Spinal cord (tissue), 9 donors: ENCODE measurements at regions not wholly inside any gene's neighbourhood (a gene's known extent, or its start where the extent isn't known, plus 50 kb on each side); places are given as distances from the start of the nearest gene placed in this dataset.

Experiments used
- DNase-seq, 6 donors: peaks; one replicate each; pipeline versions ENCODE4 v3.0.0 to v3.0.0-alpha.2; 2013 to 2015; ENCODE audit warnings: low spot score in 6 of 6, low read depth in 4 of 6
- H3K27ac ChIP-seq: one replicate; pipeline ENCODE4 v1.5.1; 2013; ENCODE audit warnings: low read depth, low read length, control low read depth
- H3K27me3 ChIP-seq: one replicate; pipeline ENCODE4 v1.6.1; 2013; ENCODE audit warnings: low read length; ENCODE audit not compliant: control insufficient read depth, insufficient read depth
- H3K36me3 ChIP-seq: one replicate; pipeline ENCODE4 v1.6.1; 2013; ENCODE audit warnings: low read length; ENCODE audit not compliant: control insufficient read depth, insufficient read depth
- H3K4me1 ChIP-seq: one replicate; pipeline ENCODE4 v1.6.1; 2013; ENCODE audit warnings: low read length; ENCODE audit not compliant: control insufficient read depth, insufficient read depth
- H3K4me3 ChIP-seq: one replicate; pipeline ENCODE4 v1.5.1; 2013; ENCODE audit warnings: low read depth, low read length, control low read depth
- H3K9me3 ChIP-seq: one replicate; pipeline ENCODE4 v1.6.1; 2013; ENCODE audit warnings: low read length; ENCODE audit not compliant: control insufficient read depth, insufficient read depth
- WGBS: methylation state at CpG from one replicate; pipeline ENCODE4 v1.1.5; 2013; ENCODE audit warnings: missing lambda C conversion rate; ENCODE audit not compliant: insufficient coverage; 5-methylcytosine and 5-hydroxymethylcytosine counted together
- donor health status: healthy.

GRCh38 chr10:91711885-91712680 is 79.2 kb upstream of the PPP1R3C start:
- H3K36me3 ChIP-seq, result no peaks in the 10 kb centered on the region
- peaks cover 6% of the 10 kb centered on the region for H3K4me1 ChIP-seq
- WGBS, result 6% methylated on average over 2 of the region's 4 CpGs
- H3K27ac ChIP-seq, result peak overlapping the region; percentile 68
- DNase-seq, result peak in 4 of 6 donors; percentile 10 to 82 (median 54)
- no peaks in the 10 kb centered on the region for H3K9me3 ChIP-seq
- no peaks in the 10 kb centered on the region for H3K27me3 ChIP-seq
- no peak overlapping the region for H3K4me3 ChIP-seq

GRCh38 chr10:91709394-91709798 is 76.5 kb upstream of the PPP1R3C start:
- no peak overlapping the region for H3K4me3 ChIP-seq
- no peaks in the 10 kb centered on the region for H3K9me3 ChIP-seq
- H3K36me3 ChIP-seq, result no peaks in the 10 kb centered on the region
- no CpG with 5 or more reads among the region's 1 CpG for WGBS
- H3K27me3 ChIP-seq, result no peaks in the 10 kb centered on the region
- peaks cover 6% of the 10 kb centered on the region for H3K4me1 ChIP-seq
- H3K27ac ChIP-seq, result no peak overlapping the region
- no peak for DNase-seq

GRCh38 chr10:91708174-91708861 is 75.4 kb upstream of the PPP1R3C start:
- 40% methylated on average over 1 of the region's 3 CpGs for WGBS
- no peaks in the 10 kb centered on the region for H3K36me3 ChIP-seq
- H3K27me3 ChIP-seq, result no peaks in the 10 kb centered on the region
- DNase-seq, result peak in 1 of 6 donors; percentile 34
- H3K4me1 ChIP-seq, result peaks cover 6% of the 10 kb centered on the region
- H3K4me3 ChIP-seq, result no peak overlapping the region
- H3K27ac ChIP-seq, result no peak overlapping the region
- H3K9me3 ChIP-seq, result no peaks in the 10 kb centered on the region

- H3K36me3 ChIP-seq, result no peaks in the 10 kb centered on the region
- H3K4me3 ChIP-seq, result no peak overlapping the region
- DNase-seq, result no peak
- no peaks in the 10 kb centered on the region for H3K9me3 ChIP-seq
- H3K4me1 ChIP-seq, result peaks cover 6% of the 10 kb centered on the region
- H3K27me3 ChIP-seq, result no peaks in the 10 kb centered on the region
- WGBS, result 100% methylated on average over 1 of the region's 3 CpGs
- no peak overlapping the region for H3K27ac ChIP-seq
These were observed 74.4 kb upstream of the PPP1R3C start for GRCh38 chr10:91707236-91707635.

GRCh38 chr10:91705948-91706670 is 73.2 kb upstream of the PPP1R3C start:
- H3K4me3 ChIP-seq, result no peak overlapping the region
- DNase-seq, result no peak
- no peak overlapping the region for H3K27ac ChIP-seq
- H3K27me3 ChIP-seq, result no peaks in the 10 kb centered on the region
- H3K36me3 ChIP-seq, result no peaks in the 10 kb centered on the region
- H3K4me1 ChIP-seq, result peaks cover 3% of the 10 kb centered on the region
- WGBS, result 94% methylated on average over 2 of the region's 2 CpGs
- H3K9me3 ChIP-seq, result no peaks in the 10 kb centered on the region

- DNase-seq, result no peak
- H3K27me3 ChIP-seq, result no peaks in the 10 kb centered on the region
- 83% methylated on average over 4 of the region's 4 CpGs for WGBS
- H3K27ac ChIP-seq, result no peak overlapping the region
- H3K9me3 ChIP-seq, result no peaks in the 10 kb centered on the region
- H3K4me3 ChIP-seq, result no peak overlapping the region
- no peaks in the 10 kb centered on the region for H3K4me1 ChIP-seq
- no peaks in the 10 kb centered on the region for H3K36me3 ChIP-seq
These were observed 69.7 kb upstream of the PPP1R3C start for GRCh38 chr10:91702620-91703019.

GRCh38 chr10:91700788-91701444 is 68.0 kb upstream of the PPP1R3C start:
- H3K4me3 ChIP-seq, result no peak overlapping the region
- WGBS, result 93% methylated on average over 5 of the region's 5 CpGs

GRCh38 chr10:91700273-91700672 is 67.4 kb upstream of the PPP1R3C start:
- 65% methylated on average over 4 of the region's 5 CpGs for WGBS
- Histone ChIP-seq H3K27me3 (no peaks in the 10 kb centered on the region), H3K4me3 (no peak overlapping the region), H3K36me3 (no peaks in the 10 kb centered on the region), H3K4me1 (no peaks in the 10 kb centered on the region), H3K27ac (no peak overlapping the region), H3K9me3 (no peaks in the 10 kb centered on the region)
- no peak for DNase-seq

More at GRCh38 chr10:91700788-91701444, 68.0 kb upstream of the PPP1R3C start:
- no peak for DNase-seq
- H3K4me1 ChIP-seq, result no peaks in the 10 kb centered on the region
- no peaks in the 10 kb centered on the region for H3K27me3 ChIP-seq
- H3K27ac ChIP-seq, result no peak overlapping the region
- no peaks in the 10 kb centered on the region for H3K9me3 ChIP-seq
- H3K36me3 ChIP-seq, result no peaks in the 10 kb centered on the region

GRCh38 chr10:91698258-91698657 is 65.4 kb upstream of the PPP1R3C start:
- no peaks in the 10 kb centered on the region for H3K4me1 ChIP-seq
- no peaks in the 10 kb centered on the region for H3K27me3 ChIP-seq
- H3K4me3 ChIP-seq, result no peak overlapping the region
- no peaks in the 10 kb centered on the region for H3K36me3 ChIP-seq
- no peak for DNase-seq
- H3K9me3 ChIP-seq, result no peaks in the 10 kb centered on the region
- no peak overlapping the region for H3K27ac ChIP-seq
- 97% methylated on average over 3 of the region's 3 CpGs for WGBS
